H9 (cell line): ENCODE measurements at regions not wholly inside any gene's neighbourhood (a gene's known extent, or its start where the extent isn't known, plus 50 kb on each side); places are given as distances from the start of the nearest gene placed in this dataset.

Experiments
- DNase-seq: peaks from one replicate; pipeline ENCODE4 v3.0.0-alpha.2; 2017
- H2AFZ ChIP-seq: one replicate; pipeline ENCODE4 v1.6.1; 2013; ENCODE audit warnings: mild to moderate bottlenecking, low read length, control low read depth, moderate library complexity
- H2AK5ac ChIP-seq: 2 replicates; pipeline ENCODE4 v1.6.1; 2013; ENCODE audit warnings: low read length, control low read depth, mixed read lengths; ENCODE audit not compliant: insufficient read length
- H2BK120ac ChIP-seq: one replicate; pipeline ENCODE4 v1.6.1; 2013; ENCODE audit warnings: low read depth, mild to moderate bottlenecking, low read length, control low read depth, inconsistent platforms; ENCODE audit not compliant: poor library complexity, severe bottlenecking
- H2BK12ac ChIP-seq: 2 replicates; pipeline ENCODE4 v1.6.1; 2013; ENCODE audit warnings: low read length, control low read depth, mixed read lengths, low read depth; ENCODE audit not compliant: insufficient read length
- H2BK15ac ChIP-seq: 2 replicates; pipeline ENCODE4 v1.6.1; 2013; ENCODE audit warnings: low read depth, low read length, control low read depth
- H2BK20ac ChIP-seq: one replicate; pipeline ENCODE4 v1.6.1; 2013; ENCODE audit warnings: low read depth, mild to moderate bottlenecking, low read length, control low read depth, inconsistent platforms; ENCODE audit not compliant: poor library complexity, severe bottlenecking
- H2BK5ac ChIP-seq: 2 replicates; pipeline ENCODE4 v1.6.1; 2013; ENCODE audit warnings: low read length, control low read depth, mixed read lengths; ENCODE audit not compliant: insufficient read length
- H3K14ac ChIP-seq: 2 replicates; pipeline ENCODE4 v1.6.1; 2013; ENCODE audit warnings: low read length, control low read depth; ENCODE audit not compliant: insufficient read depth
- H3K18ac ChIP-seq: 2 replicates; pipeline ENCODE4 v1.6.1; 2013; ENCODE audit warnings: low read depth, mild to moderate bottlenecking, mixed read lengths, low read length, control low read depth; ENCODE audit not compliant: insufficient read length
- H3K23ac ChIP-seq: 2 replicates; pipeline ENCODE4 v1.6.1; 2013; ENCODE audit warnings: low read length, control low read depth, mixed read lengths, low read depth; ENCODE audit not compliant: insufficient read length
- H3K23me2 ChIP-seq: 2 replicates; pipeline ENCODE4 v1.6.1; 2013; ENCODE audit warnings: low read depth, mild to moderate bottlenecking, mixed read lengths, low read length, control low read depth; ENCODE audit not compliant: insufficient read length, poor library complexity, severe bottlenecking
- H3K27ac ChIP-seq: 2 replicates; pipeline ENCODE4 v1.5.1; 2013; ENCODE audit warnings: low read length, control low read depth, mixed read lengths, low read depth; ENCODE audit not compliant: insufficient read length
- H3K27me3 ChIP-seq: 2 replicates; pipeline ENCODE4 v1.6.1; 2013; ENCODE audit warnings: low read length, control low read depth, inconsistent platforms; ENCODE audit not compliant: insufficient read depth
- H3K4ac ChIP-seq: 2 replicates; pipeline ENCODE4 v1.6.1; 2013; ENCODE audit warnings: low read depth, mild to moderate bottlenecking, control low read depth, inconsistent platforms, low read length, moderate library complexity
- H3K4me1 ChIP-seq: 2 replicates; pipeline ENCODE4 v1.6.1; 2013; ENCODE audit warnings: low read length, control low read depth, inconsistent platforms; ENCODE audit not compliant: insufficient read depth
- H3K4me2 ChIP-seq: 2 replicates; pipeline ENCODE4 v1.6.1; 2013; ENCODE audit warnings: low read length, control low read depth, mixed read lengths; ENCODE audit not compliant: insufficient read length, insufficient read depth
- H3K56ac ChIP-seq: 2 replicates; pipeline ENCODE4 v1.6.1; 2013; ENCODE audit warnings: low read depth, mild to moderate bottlenecking, mixed read lengths, low read length, control low read depth; ENCODE audit not compliant: insufficient read length
- H3K79me1 ChIP-seq: 2 replicates; pipeline ENCODE4 v1.6.1; 2013; ENCODE audit warnings: low read depth, mild to moderate bottlenecking, moderate library complexity, low read length, control low read depth, inconsistent platforms; ENCODE audit not compliant: insufficient read depth, poor library complexity, severe bottlenecking
- H3K79me2 ChIP-seq: 2 replicates; pipeline ENCODE4 v1.6.1; 2013; ENCODE audit warnings: low read length, control low read depth, inconsistent platforms; ENCODE audit not compliant: insufficient read depth
- H3K9ac ChIP-seq: 2 replicates; pipeline ENCODE4 v1.6.1; 2013; ENCODE audit warnings: low read length, control low read depth, mixed read lengths; ENCODE audit not compliant: insufficient read length; ENCODE audit errors: extremely low read depth
- H3K9me3 ChIP-seq: one replicate; pipeline ENCODE4 v1.6.1; 2013; ENCODE audit warnings: low read depth, low read length, inconsistent platforms; ENCODE audit not compliant: control insufficient read depth
- H3T11ph ChIP-seq: one replicate; pipeline ENCODE4 v1.6.1; 2013; ENCODE audit warnings: mild to moderate bottlenecking, low read length, control low read depth, inconsistent platforms
- H4K20me1 ChIP-seq: one replicate; pipeline ENCODE4 v1.6.1; 2013; ENCODE audit not compliant: control insufficient read depth, insufficient read length, insufficient read depth
- H4K5ac ChIP-seq: 2 replicates; pipeline ENCODE4 v1.6.1; 2013; ENCODE audit warnings: low read depth, mild to moderate bottlenecking, mixed read lengths, low read length, control low read depth; ENCODE audit not compliant: insufficient read length
- H4K8ac ChIP-seq: replicated peaks from 2 replicates; pipeline ENCODE4 v1.6.1; 2013; ENCODE audit warnings: low read length, control low read depth, mixed read lengths, low read depth; ENCODE audit not compliant: insufficient read length
- H4K91ac ChIP-seq: 2 replicates; pipeline ENCODE4 v1.6.1; 2013; ENCODE audit warnings: low read depth, mild to moderate bottlenecking, moderate library complexity, mixed read lengths, low read length, control low read depth; ENCODE audit not compliant: insufficient read length
- H3K27ac Mint-ChIP-seq, 3 experiments: 2 replicates in 2 of 3; 3 replicates in 1 of 3; pipeline ENCODE4 v1.8.0; 2020 to 2021; ENCODE audit warnings: mixed read lengths in 3 of 3, mild to moderate bottlenecking in 1 of 3, moderate library complexity in 1 of 3
- H3K27me3 Mint-ChIP-seq: 2 replicates; pipeline ENCODE4 v1.8.0; 2021; ENCODE audit warnings: low read depth, mild to moderate bottlenecking, moderate library complexity, mixed read lengths
- H3K36me3 Mint-ChIP-seq, 3 experiments: 2 replicates in 2 of 3; 3 replicates in 1 of 3; pipeline ENCODE4 v1.8.0; 2020 to 2021; ENCODE audit warnings: low read depth in 3 of 3, mixed read lengths in 3 of 3; ENCODE audit not compliant: insufficient read depth in 1 of 3
- H3K4me1 Mint-ChIP-seq, 2 experiments: 2 replicates each; pipeline ENCODE4 v1.8.0; 2020; ENCODE audit warnings: mixed read lengths in 2 of 2
- H3K4me3 Mint-ChIP-seq, 2 experiments: 2 replicates in 1 of 2; 3 replicates in 1 of 2; pipeline ENCODE4 v1.8.0; 2020 to 2021; ENCODE audit warnings: mild to moderate bottlenecking in 2 of 2, mixed read lengths in 2 of 2, moderate library complexity in 1 of 2
- H3K9me3 Mint-ChIP-seq, 2 experiments: 2 replicates in 1 of 2; 3 replicates in 1 of 2; pipeline ENCODE4 v1.8.0; 2020; ENCODE audit warnings: mild to moderate bottlenecking in 2 of 2, mixed read lengths in 2 of 2, moderate library complexity in 1 of 2
- WGBS: extraction: QIAGEN DNeasy Blood & Tissue Kit; methylation state at CpG from one replicate; pipeline ENCODE4 v1.1.7; 2013; ENCODE audit warnings: missing lambda C conversion rate, low lambda C conversion rate, mixed read lengths; ENCODE audit not compliant: insufficient read length; ENCODE audit errors: extremely low coverage; 5-methylcytosine and 5-hydroxymethylcytosine counted together
- TF ChIP-seq, protein P1 (sequence below): fragments of 200-600 bp; sonication (generic); conservative IDR thresholded peaks from 3 replicates; pipeline ENCODE4 v1.8.0; 2021; ENCODE audit warnings: antibody characterized with exemption, mild to moderate bottlenecking

DNA sequence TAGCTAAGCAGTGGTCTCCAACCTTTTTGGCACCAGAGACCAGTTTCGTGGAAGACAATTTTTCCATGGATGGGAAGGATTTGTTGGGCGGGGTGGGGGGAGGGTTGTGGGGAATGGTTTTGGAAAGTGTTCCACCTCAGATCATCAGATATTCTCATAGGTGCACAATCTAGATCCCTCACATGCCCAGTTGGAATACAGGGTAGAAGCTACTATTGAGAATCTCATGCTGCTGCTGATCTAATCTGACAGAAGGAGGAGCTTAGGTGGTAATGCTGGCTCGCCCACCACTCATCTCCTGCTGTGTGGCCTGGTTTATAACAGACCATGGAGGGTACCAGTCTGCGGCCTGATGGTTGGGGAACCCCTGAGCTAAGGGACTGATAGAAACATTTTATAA lies 662.7 kb upstream of the RGMB start:
- no peak overlapping the region for H3K27ac Mint-ChIP-seq

More for the DNA sequence above, 662.7 kb upstream of the RGMB start:
- Histone ChIP-seq H3K4ac (no peak overlapping the region), H3K18ac (no peak overlapping the region), H3K23ac (no peak overlapping the region), H2BK15ac (no peak overlapping the region), H4K5ac (no peak overlapping the region), H2AK5ac (no peak overlapping the region), H3T11ph (no peak overlapping the region), H2BK12ac (no peak overlapping the region), H2AFZ (no peak overlapping the region), H3K56ac (no peak overlapping the region), H2BK120ac (no peak overlapping the region), H3K27me3 (no peaks in the 10 kb centered on the region), H3K79me2 (no peaks in the 10 kb centered on the region), H3K9me3 (no peaks in the 10 kb centered on the region), H4K20me1 (no peaks in the 10 kb centered on the region), H2BK20ac (no peak overlapping the region), H3K27ac (no peak overlapping the region), H3K9ac (no peak overlapping the region), H3K4me2 (no peak overlapping the region), H4K91ac (no peak overlapping the region), H2BK5ac (no peak overlapping the region), H3K23me2 (no peaks in the 10 kb centered on the region), H4K8ac (no peak overlapping the region), H3K79me1 (no peaks in the 10 kb centered on the region), H3K14ac (no peak overlapping the region), H3K4me1 (no peaks in the 10 kb centered on the region)
- Mint-ChIP-seq H3K4me3 (no peak overlapping the region), H3K4me1 (no peaks in the 10 kb centered on the region), H3K36me3 (peaks cover 4 to 16% (median 11%) of the 10 kb centered on the region in 3 experiments; a peak in 6 of 7 replicates), H3K27me3 (no peaks in the 10 kb centered on the region), H3K9me3 (peaks cover 19 to 20% of the 10 kb centered on the region in 2 experiments)
- TF ChIP-seq, protein P1, sequence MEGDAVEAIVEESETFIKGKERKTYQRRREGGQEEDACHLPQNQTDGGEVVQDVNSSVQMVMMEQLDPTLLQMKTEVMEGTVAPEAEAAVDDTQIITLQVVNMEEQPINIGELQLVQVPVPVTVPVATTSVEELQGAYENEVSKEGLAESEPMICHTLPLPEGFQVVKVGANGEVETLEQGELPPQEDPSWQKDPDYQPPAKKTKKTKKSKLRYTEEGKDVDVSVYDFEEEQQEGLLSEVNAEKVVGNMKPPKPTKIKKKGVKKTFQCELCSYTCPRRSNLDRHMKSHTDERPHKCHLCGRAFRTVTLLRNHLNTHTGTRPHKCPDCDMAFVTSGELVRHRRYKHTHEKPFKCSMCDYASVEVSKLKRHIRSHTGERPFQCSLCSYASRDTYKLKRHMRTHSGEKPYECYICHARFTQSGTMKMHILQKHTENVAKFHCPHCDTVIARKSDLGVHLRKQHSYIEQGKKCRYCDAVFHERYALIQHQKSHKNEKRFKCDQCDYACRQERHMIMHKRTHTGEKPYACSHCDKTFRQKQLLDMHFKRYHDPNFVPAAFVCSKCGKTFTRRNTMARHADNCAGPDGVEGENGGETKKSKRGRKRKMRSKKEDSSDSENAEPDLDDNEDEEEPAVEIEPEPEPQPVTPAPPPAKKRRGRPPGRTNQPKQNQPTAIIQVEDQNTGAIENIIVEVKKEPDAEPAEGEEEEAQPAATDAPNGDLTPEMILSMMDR: no peak
- no CpG with 5 or more reads among the region's 4 CpGs for WGBS
- DNase-seq: no peak
